ENCODE measurements at regions not wholly inside any gene's neighbourhood (a gene's known extent, or its start where the extent isn't known, plus 50 kb on each side); places are given as distances from the start of the nearest gene placed in this dataset.

DNA sequence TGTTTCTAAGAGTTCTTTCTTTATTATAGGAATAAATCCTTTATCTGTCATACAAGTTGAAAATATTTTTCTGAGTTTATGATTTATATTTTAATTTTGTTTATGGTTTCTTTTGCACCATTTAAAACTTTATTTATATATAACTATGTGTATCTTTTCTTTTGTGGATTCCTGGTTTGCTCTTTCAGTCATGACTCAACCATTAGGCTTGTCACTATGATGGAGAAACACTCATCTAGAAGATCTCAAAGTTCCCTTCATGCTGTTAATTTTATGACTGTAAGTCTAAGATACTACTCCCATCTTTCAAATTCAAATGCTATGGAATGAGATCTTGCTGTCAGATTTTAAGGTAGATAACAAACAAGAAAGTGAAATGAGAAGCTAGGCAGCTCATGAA lies 199.5 kb downstream of the INHBA start:
- in situ Hi-C loops (cut with MboI; ENCODE audit: low sequenced_read_pairs, unreplicated experiment): no loop called here

DNA sequence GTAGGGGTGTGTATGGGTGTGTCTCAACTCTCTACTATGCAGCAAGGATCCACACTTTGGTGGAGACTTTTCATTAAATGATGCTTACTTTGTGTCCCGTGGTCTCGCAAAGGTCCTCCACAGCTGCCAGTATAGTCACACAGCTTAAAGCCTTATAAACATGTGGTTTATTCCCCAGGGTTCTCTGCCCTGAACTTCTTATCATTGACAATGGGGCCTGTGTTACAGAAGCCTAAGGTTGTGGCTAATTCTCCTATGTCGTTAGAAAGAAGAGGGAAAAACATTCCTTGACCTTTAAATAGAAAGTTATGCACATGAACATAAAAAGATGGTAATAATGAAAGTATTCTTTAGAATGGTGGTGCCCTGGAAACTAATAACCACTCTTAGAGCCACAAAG lies 201.4 kb downstream of the INHBA start:
- in situ Hi-C loops (cut with MboI; ENCODE audit: low sequenced_read_pairs, unreplicated experiment): no loop called here
- DNase-seq (ENCODE audit: low spot score): no peak
- TF ChIP-seq, protein P1, sequence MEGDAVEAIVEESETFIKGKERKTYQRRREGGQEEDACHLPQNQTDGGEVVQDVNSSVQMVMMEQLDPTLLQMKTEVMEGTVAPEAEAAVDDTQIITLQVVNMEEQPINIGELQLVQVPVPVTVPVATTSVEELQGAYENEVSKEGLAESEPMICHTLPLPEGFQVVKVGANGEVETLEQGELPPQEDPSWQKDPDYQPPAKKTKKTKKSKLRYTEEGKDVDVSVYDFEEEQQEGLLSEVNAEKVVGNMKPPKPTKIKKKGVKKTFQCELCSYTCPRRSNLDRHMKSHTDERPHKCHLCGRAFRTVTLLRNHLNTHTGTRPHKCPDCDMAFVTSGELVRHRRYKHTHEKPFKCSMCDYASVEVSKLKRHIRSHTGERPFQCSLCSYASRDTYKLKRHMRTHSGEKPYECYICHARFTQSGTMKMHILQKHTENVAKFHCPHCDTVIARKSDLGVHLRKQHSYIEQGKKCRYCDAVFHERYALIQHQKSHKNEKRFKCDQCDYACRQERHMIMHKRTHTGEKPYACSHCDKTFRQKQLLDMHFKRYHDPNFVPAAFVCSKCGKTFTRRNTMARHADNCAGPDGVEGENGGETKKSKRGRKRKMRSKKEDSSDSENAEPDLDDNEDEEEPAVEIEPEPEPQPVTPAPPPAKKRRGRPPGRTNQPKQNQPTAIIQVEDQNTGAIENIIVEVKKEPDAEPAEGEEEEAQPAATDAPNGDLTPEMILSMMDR (IDR thresholded peaks at IDR 0.05; ENCODE audit: borderline replicate concordance, control extremely low read depth, extremely low read depth, insufficient read depth, missing control alignments): no peak

More for the DNA sequence above, 199.5 kb downstream of the INHBA start:
- TF ChIP-seq, protein P1 (IDR thresholded peaks at IDR 0.05; ENCODE audit: borderline replicate concordance, control extremely low read depth, extremely low read depth, insufficient read depth, missing control alignments): no peak
- no peak for DNase-seq (ENCODE audit: low spot score)

DNA sequence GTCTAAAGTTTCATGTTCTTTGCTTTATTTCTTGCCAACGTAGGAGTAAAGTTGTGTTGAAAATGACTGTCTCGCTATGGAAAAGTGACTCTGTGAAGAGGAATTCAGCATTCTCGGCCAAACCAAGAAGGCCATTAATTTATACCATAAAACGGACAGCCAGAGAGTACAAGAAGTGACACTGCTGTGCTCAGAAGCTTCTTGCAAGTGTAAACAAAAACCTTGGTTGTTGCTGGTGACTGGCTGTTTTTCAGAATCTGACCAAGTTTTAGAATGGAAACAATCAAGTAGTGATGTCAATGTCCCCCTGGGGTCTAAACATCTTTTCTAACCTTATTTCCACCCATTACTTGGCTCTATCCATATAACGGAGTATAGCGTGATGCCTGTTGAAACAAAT lies 201.9 kb downstream of the INHBA start:
- no peak for DNase-seq (ENCODE audit: low spot score)
- in situ Hi-C loops (cut with MboI; ENCODE audit: low sequenced_read_pairs, unreplicated experiment): no loop called here
- TF ChIP-seq, protein P1 (IDR thresholded peaks at IDR 0.05; ENCODE audit: borderline replicate concordance, control extremely low read depth, extremely low read depth, insufficient read depth, missing control alignments): no peak

DNA sequence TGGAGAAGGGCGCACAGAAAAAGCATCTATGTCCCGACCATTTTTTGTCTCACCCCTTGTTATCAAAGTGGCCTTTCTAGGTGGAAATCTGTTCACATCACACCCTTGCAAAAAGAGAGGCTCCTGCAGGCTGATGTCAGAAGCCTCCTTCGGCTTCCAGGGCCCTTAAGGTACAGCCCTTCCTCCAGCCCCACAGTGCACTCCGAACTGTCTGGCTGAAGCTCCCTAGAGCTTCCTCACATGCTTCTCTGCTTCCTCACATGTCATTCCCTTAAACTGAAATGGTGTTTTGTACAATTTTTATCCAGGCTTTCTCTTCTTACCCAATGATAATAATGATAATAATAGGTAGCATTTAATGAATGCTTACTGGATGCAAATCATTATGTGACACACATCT lies 210.3 kb downstream of the INHBA start:
- DNase-seq (ENCODE audit: low spot score): no peak
- TF ChIP-seq, protein P1 (IDR thresholded peaks at IDR 0.05; ENCODE audit: borderline replicate concordance, control extremely low read depth, extremely low read depth, insufficient read depth, missing control alignments): no peak
- in situ Hi-C loops (cut with MboI; ENCODE audit: low sequenced_read_pairs, unreplicated experiment): no loop called here

DNA sequence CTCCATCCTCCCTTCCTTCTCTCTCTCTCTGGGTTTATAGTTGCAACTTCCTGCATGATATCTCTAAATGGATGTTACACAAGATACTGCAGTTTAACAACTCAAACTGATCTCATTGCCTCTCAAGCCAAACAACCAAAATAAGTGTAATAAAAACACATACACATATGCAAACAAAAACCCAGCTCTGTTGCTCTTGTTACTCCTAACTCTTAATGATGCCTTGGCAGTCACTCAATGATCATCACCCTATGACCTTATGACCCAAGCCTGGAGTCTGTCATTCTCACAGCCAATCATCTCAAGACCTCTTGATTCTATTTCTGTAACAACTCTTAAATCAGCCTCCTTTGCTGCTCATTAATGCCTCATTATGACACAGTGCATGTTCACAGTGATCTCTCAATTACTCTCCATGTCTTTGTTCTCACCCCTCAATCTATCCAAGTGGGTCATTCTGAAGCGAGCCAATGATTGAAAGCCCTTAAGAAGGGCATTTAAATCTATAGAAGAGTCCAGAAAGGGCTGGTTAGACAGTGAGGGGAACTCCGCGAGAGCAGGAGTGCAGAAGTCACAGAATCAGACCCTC lies 210.9 kb downstream of the INHBA start:
- in situ Hi-C loops (cut with MboI; ENCODE audit: low sequenced_read_pairs, unreplicated experiment): no loop called here
- TF ChIP-seq, protein P1 (IDR thresholded peaks at IDR 0.05; ENCODE audit: borderline replicate concordance, control extremely low read depth, extremely low read depth, insufficient read depth, missing control alignments): no peak
- DNase-seq (ENCODE audit: low spot score): no peak

DNA sequence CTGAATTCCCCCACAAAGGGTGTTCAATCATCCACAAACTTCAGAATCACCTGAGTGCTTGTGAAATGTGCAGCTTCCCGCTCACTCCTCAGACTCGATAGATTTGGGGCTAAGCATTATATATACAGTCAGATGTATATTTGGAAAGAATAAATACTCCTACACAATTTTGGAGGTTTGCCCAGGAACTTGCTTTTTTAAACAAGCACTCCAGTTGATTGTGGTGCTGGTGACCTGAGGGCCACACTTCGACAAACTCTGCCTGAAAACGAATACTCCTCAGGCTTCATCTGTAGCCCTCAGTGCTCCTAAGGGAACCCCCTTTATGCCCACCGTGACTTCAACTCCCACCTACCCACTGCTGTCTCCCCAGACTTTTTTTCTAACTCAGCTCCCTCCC lies 211.6 kb downstream of the INHBA start:
- TF ChIP-seq, protein P1 (IDR thresholded peaks at IDR 0.05; ENCODE audit: borderline replicate concordance, control extremely low read depth, extremely low read depth, insufficient read depth, missing control alignments): no peak
- in situ Hi-C loops (cut with MboI; ENCODE audit: low sequenced_read_pairs, unreplicated experiment): no loop called here

More for the DNA sequence above, 211.6 kb downstream of the INHBA start:
- DNase-seq (ENCODE audit: low spot score): no peak

Measured in GM13976 (cell line).